Endothelial cell (in vitro differentiated cells): ENCODE measurements at regions not wholly inside any gene's neighbourhood (a gene's known extent, or its start where the extent isn't known, plus 50 kb on each side); places are given as distances from the start of the nearest gene placed in this dataset.
A peak's percentile ranks its signal among the peaks of the same experiment; 100 is the strongest.

Source experiments
- DNase-seq: peaks from one replicate; pipeline ENCODE4 v3.0.0; 2021; ENCODE audit warnings: low spot score
- H3K27ac Mint-ChIP-seq: one replicate; pipeline ENCODE4 v1.8.0; 2021; ENCODE audit warnings: mixed read lengths, inconsistent platforms; ENCODE audit not compliant: unreplicated experiment
- H3K27me3 Mint-ChIP-seq: one replicate; pipeline ENCODE4 v1.8.0; 2021; ENCODE audit warnings: mild to moderate bottlenecking, moderate library complexity, mixed read lengths, inconsistent platforms; ENCODE audit not compliant: unreplicated experiment
- H3K36me3 Mint-ChIP-seq: one replicate; pipeline ENCODE4 v1.8.0; 2021; ENCODE audit warnings: mild to moderate bottlenecking, low read depth, mixed read lengths, inconsistent platforms; ENCODE audit not compliant: unreplicated experiment
- H3K4me1 Mint-ChIP-seq: one replicate; pipeline ENCODE4 v1.8.0; 2021; ENCODE audit warnings: mild to moderate bottlenecking, mixed read lengths, inconsistent platforms; ENCODE audit not compliant: unreplicated experiment
- H3K4me3 Mint-ChIP-seq: one replicate; pipeline ENCODE4 v1.8.0; 2021; ENCODE audit warnings: mild to moderate bottlenecking, mixed read lengths, inconsistent platforms; ENCODE audit not compliant: unreplicated experiment
- H3K9me3 Mint-ChIP-seq: one replicate; pipeline ENCODE4 v1.8.0; 2021; ENCODE audit warnings: mixed read lengths, inconsistent platforms; ENCODE audit not compliant: unreplicated experiment
- TF ChIP-seq, protein P1 (sequence below): fragments of 200-600 bp; sonication (generic); IDR thresholded peaks from one replicate; pipeline ENCODE4 v1.5.0; 2021; ENCODE audit warnings: antibody characterized with exemption; ENCODE audit not compliant: unreplicated experiment

GRCh38 chr3:115375362-115375761 lies 228.3 kb upstream of the ZBTB20 start:
- DNase-seq: no peak
- Mint-ChIP-seq H3K9me3 (no peaks in the 10 kb centered on the region), H3K36me3 (no peaks in the 10 kb centered on the region), H3K4me1 (no peaks in the 10 kb centered on the region), H3K27ac (no peak overlapping the region), H3K4me3 (no peak overlapping the region), H3K27me3 (no peaks in the 10 kb centered on the region)
- TF ChIP-seq, protein P1, sequence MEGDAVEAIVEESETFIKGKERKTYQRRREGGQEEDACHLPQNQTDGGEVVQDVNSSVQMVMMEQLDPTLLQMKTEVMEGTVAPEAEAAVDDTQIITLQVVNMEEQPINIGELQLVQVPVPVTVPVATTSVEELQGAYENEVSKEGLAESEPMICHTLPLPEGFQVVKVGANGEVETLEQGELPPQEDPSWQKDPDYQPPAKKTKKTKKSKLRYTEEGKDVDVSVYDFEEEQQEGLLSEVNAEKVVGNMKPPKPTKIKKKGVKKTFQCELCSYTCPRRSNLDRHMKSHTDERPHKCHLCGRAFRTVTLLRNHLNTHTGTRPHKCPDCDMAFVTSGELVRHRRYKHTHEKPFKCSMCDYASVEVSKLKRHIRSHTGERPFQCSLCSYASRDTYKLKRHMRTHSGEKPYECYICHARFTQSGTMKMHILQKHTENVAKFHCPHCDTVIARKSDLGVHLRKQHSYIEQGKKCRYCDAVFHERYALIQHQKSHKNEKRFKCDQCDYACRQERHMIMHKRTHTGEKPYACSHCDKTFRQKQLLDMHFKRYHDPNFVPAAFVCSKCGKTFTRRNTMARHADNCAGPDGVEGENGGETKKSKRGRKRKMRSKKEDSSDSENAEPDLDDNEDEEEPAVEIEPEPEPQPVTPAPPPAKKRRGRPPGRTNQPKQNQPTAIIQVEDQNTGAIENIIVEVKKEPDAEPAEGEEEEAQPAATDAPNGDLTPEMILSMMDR: no peak

GRCh38 chr3:115380883-115381572 lies 233.9 kb upstream of the ZBTB20 start:
- Mint-ChIP-seq H3K36me3 (no peaks in the 10 kb centered on the region), H3K4me3 (no peak overlapping the region), H3K9me3 (no peaks in the 10 kb centered on the region), H3K4me1 (no peaks in the 10 kb centered on the region), H3K27me3 (no peaks in the 10 kb centered on the region), H3K27ac (no peak overlapping the region)
- DNase-seq: no peak
- TF ChIP-seq, protein P1: peak; percentile 29

- no peaks in the 10 kb centered on the region for H3K27me3 Mint-ChIP-seq
- no peak overlapping the region for H3K27ac Mint-ChIP-seq
- no peaks in the 10 kb centered on the region for H3K4me1 Mint-ChIP-seq
- H3K4me3 Mint-ChIP-seq: no peak overlapping the region
- TF ChIP-seq, protein P1: no peak
- H3K36me3 Mint-ChIP-seq: no peaks in the 10 kb centered on the region
- DNase-seq: no peak
- no peaks in the 10 kb centered on the region for H3K9me3 Mint-ChIP-seq
These were observed 234.5 kb upstream of the ZBTB20 start for GRCh38 chr3:115381573-115381912.

DNA sequence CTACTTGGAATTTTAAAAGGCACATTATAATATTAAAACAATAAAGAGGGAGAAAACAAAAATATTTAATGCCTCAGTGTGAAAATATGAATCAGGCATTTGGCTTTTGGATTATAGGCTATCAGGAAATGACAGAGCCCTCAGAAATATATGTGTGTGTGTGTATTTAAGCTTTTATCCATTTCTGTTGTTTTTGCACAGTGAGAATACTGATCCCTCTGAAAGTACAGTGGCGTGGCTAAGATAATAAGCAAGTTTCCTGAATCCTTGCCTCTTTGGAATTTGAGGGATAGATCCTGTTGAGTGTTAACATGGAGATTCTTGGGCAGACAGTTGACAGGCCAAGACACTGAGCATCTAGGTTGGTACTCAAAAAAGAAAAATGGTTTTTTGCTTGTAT lies 234.8 kb upstream of the ZBTB20 start:
- Mint-ChIP-seq H3K27ac (no peak overlapping the region), H3K27me3 (no peaks in the 10 kb centered on the region), H3K36me3 (no peaks in the 10 kb centered on the region), H3K4me3 (no peak overlapping the region), H3K9me3 (no peaks in the 10 kb centered on the region), H3K4me1 (no peaks in the 10 kb centered on the region)
- TF ChIP-seq, protein P1: no peak
- DNase-seq: no peak

- H3K9me3 Mint-ChIP-seq: no peaks in the 10 kb centered on the region
- no peak overlapping the region for H3K4me3 Mint-ChIP-seq
- TF ChIP-seq, protein P1: no peak
- no peak overlapping the region for H3K27ac Mint-ChIP-seq
- no peak for DNase-seq
- H3K36me3 Mint-ChIP-seq: no peaks in the 10 kb centered on the region
- H3K27me3 Mint-ChIP-seq: no peaks in the 10 kb centered on the region
- peaks cover 8% of the 10 kb centered on the region for H3K4me1 Mint-ChIP-seq
These were observed 237.3 kb upstream of the ZBTB20 start for GRCh38 chr3:115384381-115384780.
